PC-3 (cell line): ENCODE measurements at regions not wholly inside any gene's neighbourhood (a gene's known extent, or its start where the extent isn't known, plus 50 kb on each side); places are given as distances from the start of the nearest gene placed in this dataset.

ENCODE experiments used
- ATAC-seq: fragments of 200-7000 bp; cut with Tn5 transposase; 2 replicates; pipeline ENCODE4 v1.9.1; 2020; ENCODE audit warnings: mild to moderate bottlenecking, moderate library complexity
- BruUV-seq: library from RNA; stranded (reverse); fragments of 400-500 nt; replicated peaks from 2 replicates; lab custom pipeline; 2021; lab: Mats Ljungman, UMichigan
- CTCF ChIA-PET: fragments of 300-600 bp; sonication (Branson Sonifier 250); formaldehyde crosslinking; loops from one replicate; lab custom pipeline; 2022; ENCODE audit warnings: antibody characterized with exemption; lab: Charles Lee
- POLR2A ChIA-PET: fragments of 300-600 bp; sonication (Branson Sonifier 250); formaldehyde crosslinking; loops from one replicate; lab custom pipeline; 2022; ENCODE audit warnings: antibody characterized with exemption; ENCODE audit not compliant: unreplicated experiment; lab: Charles Lee
- DNase-seq: peaks from one replicate; pipeline ENCODE4 v3.0.0-alpha.2; 2015
- H2AFZ ChIP-seq: fragments of 300-600 bp; sonication (generic); 2 replicates; pipeline ENCODE4 v1.6.0; 2016; ENCODE audit warnings: antibody characterized with exemption, low read length
- H3F3A ChIP-seq: fragments of 300-600 bp; sonication (generic); one replicate; pipeline ENCODE4 v1.6.0; 2017; ENCODE audit warnings: antibody characterized with exemption, low read length, control low read depth, mild to moderate bottlenecking; ENCODE audit not compliant: unreplicated experiment
- H3K27ac ChIP-seq: fragments of 300-600 bp; sonication (generic); 2 replicates; pipeline ENCODE4 v1.5.1; 2016; ENCODE audit warnings: mild to moderate bottlenecking, low read length
- H3K27me3 ChIP-seq: fragments of 300-600 bp; sonication (generic); 2 replicates; pipeline ENCODE4 v1.6.1; 2016; ENCODE audit warnings: low read length, mixed read lengths
- H3K36me3 ChIP-seq: fragments of 300-600 bp; sonication (generic); 2 replicates; pipeline ENCODE4 v1.6.1; 2016; ENCODE audit warnings: low read depth, mixed run types, low read length, mixed read lengths
- H3K4me1 ChIP-seq: fragments of 300-600 bp; sonication (generic); 2 replicates; pipeline ENCODE4 v1.5.1; 2016; ENCODE audit warnings: low read length; ENCODE audit not compliant: insufficient read depth
- H3K4me2 ChIP-seq: fragments of 300-600 bp; sonication (generic); 2 replicates; pipeline ENCODE4 v1.6.0; 2016; ENCODE audit warnings: low read length
- H3K4me3 ChIP-seq: fragments of 300-600 bp; sonication (generic); 2 replicates; pipeline ENCODE4 v1.5.1; 2016; ENCODE audit warnings: mild to moderate bottlenecking, low read length, mixed read lengths
- H3K79me2 ChIP-seq: fragments of 300-600 bp; sonication (generic); 2 replicates; pipeline ENCODE4 v1.6.1; 2017; ENCODE audit warnings: low read length, mixed read lengths
- H3K9ac ChIP-seq: fragments of 300-600 bp; sonication (generic); 2 replicates; pipeline ENCODE4 v1.6.0; 2016; ENCODE audit warnings: mild to moderate bottlenecking, low read length
- H3K9me2 ChIP-seq: fragments of 300-600 bp; sonication (generic); replicated peaks from 2 replicates; pipeline ENCODE4 v1.6.1; 2016; ENCODE audit warnings: mixed run types, low read length, mixed read lengths
- H3K9me3 ChIP-seq: fragments of 300-600 bp; sonication (generic); 2 replicates; pipeline ENCODE4 v1.6.1; 2016; ENCODE audit warnings: low read length, mixed read lengths
- H4K20me1 ChIP-seq: fragments of 300-600 bp; sonication (generic); 2 replicates; pipeline ENCODE4 v1.6.1; 2016; ENCODE audit warnings: low read length, mixed read lengths
- CTCF ChIP-seq: fragments of 300-600 bp; sonication (generic); conservative IDR thresholded peaks from 2 replicates; pipeline ENCODE4 v1.5.1; 2017; ENCODE audit warnings: antibody characterized with exemption, low read depth, mild to moderate bottlenecking, low read length
- EZH2 ChIP-seq: fragments of 300-600 bp; sonication (generic); IDR thresholded peaks from one replicate; pipeline ENCODE4 v1.6.1; 2017; ENCODE audit warnings: antibody characterized with exemption, mild to moderate bottlenecking, low read length; ENCODE audit not compliant: unreplicated experiment
- EZH2phosphoT487 ChIP-seq: fragments of 300-600 bp; sonication (generic); IDR thresholded peaks from 2 replicates; pipeline ENCODE4 v1.6.1; 2018; ENCODE audit warnings: mild to moderate bottlenecking, antibody characterized with exemption, low read length, borderline replicate concordance
- intact Hi-C: fragments of 100-400 bp; cut with micrococcal nuclease; formaldehyde crosslinking; loops from 2 replicates; pipeline ENCODE4 v1.9.0; 2023

- POLR2A ChIA-PET: no interaction called here
- Histone ChIP-seq H3K9ac (no peak overlapping the region), H3K36me3 (no peaks in the 10 kb centered on the region), H3K27ac (no peak overlapping the region), H2AFZ (no peak overlapping the region), H4K20me1 (no peaks in the 10 kb centered on the region), H3K9me3 (no peaks in the 10 kb centered on the region), H3K9me2 (no peaks in the 10 kb centered on the region), H3K4me3 (no peak overlapping the region), H3K4me1 (peaks cover 4% of the 10 kb centered on the region), H3K27me3 (no peaks in the 10 kb centered on the region), H3F3A (no peaks in the 10 kb centered on the region), H3K79me2 (no peaks in the 10 kb centered on the region), H3K4me2 (no peak overlapping the region)
- no TSS peak for BruUV-seq
- CTCF ChIA-PET: no interaction called here
- intact Hi-C loops: no loop called here
- ATAC-seq (no peak), DNase-seq (no peak)
- TF ChIP-seq EZH2phosphoT487: no peak
- TF ChIP-seq EZH2: no peak
- no peak for TF ChIP-seq CTCF
Observed at GRCh38 chr3:107455621-107456020, 67.1 kb upstream of the BBX start.

GRCh38 chr3:107456501-107456900 lies 66.3 kb upstream of the BBX start:
- no peak for DNase-seq
- ATAC-seq: no peak
- Histone ChIP-seq H3K36me3 (no peaks in the 10 kb centered on the region), H3K27ac (no peak overlapping the region), H2AFZ (no peak overlapping the region), H3K79me2 (no peaks in the 10 kb centered on the region), H4K20me1 (no peaks in the 10 kb centered on the region), H3F3A (no peaks in the 10 kb centered on the region), H3K9me2 (no peaks in the 10 kb centered on the region), H3K27me3 (no peaks in the 10 kb centered on the region), H3K9me3 (no peaks in the 10 kb centered on the region), H3K4me2 (no peak overlapping the region), H3K4me1 (peaks cover 4% of the 10 kb centered on the region; the same call in 1 of the 2 replicates), H3K4me3 (no peak overlapping the region), H3K9ac (no peak overlapping the region)
- no peak for TF ChIP-seq EZH2
- TF ChIP-seq EZH2phosphoT487: no peak
- no peak for TF ChIP-seq CTCF
- POLR2A ChIA-PET: no interaction called here
- intact Hi-C loops: no loop called here
- CTCF ChIA-PET: no interaction called here
- no TSS peak for BruUV-seq

GRCh38 chr3:107458871-107459270 lies 63.9 kb upstream of the BBX start:
- no peak overlapping the region for H2AFZ ChIP-seq
- DNase-seq: no peak
- no peak for ATAC-seq
- no peaks in the 10 kb centered on the region for H3K27me3 ChIP-seq
- no peaks in the 10 kb centered on the region for H3K9me3 ChIP-seq
- ChIA-PET CTCF (no interaction called here), POLR2A (no interaction called here)
- H3K4me3 ChIP-seq: no peak overlapping the region
- H3K4me2 ChIP-seq: no peak overlapping the region
- TF ChIP-seq EZH2phosphoT487 (no peak), EZH2 (no peak), CTCF (no peak)
- H3K4me1 ChIP-seq: no peaks in the 10 kb centered on the region
- no peaks in the 10 kb centered on the region for H3F3A ChIP-seq
- no peaks in the 10 kb centered on the region for H3K79me2 ChIP-seq
- no TSS peak for BruUV-seq
- no peak overlapping the region for H3K9ac ChIP-seq
- H3K36me3 ChIP-seq: no peaks in the 10 kb centered on the region
- H3K9me2 ChIP-seq: no peaks in the 10 kb centered on the region
- H4K20me1 ChIP-seq: no peaks in the 10 kb centered on the region
- intact Hi-C loops: no loop called here
- H3K27ac ChIP-seq: no peak overlapping the region
